GM21737 (cell line): ENCODE measurements at regions not wholly inside any gene's neighbourhood (a gene's known extent, or its start where the extent isn't known, plus 50 kb on each side); places are given as distances from the start of the nearest gene placed in this dataset.

Source experiments
- ATAC-seq: cut with Tn5 transposase; IDR thresholded peaks from one replicate; pipeline ENCODE4 v1.9.1; 2021; ENCODE audit warnings: mild to moderate bottlenecking, moderate library complexity; ENCODE audit not compliant: unreplicated experiment

- no peak for ATAC-seq
These were observed 301.2 kb upstream of the HSF2 start for GRCh38 chr6:122098201-122098678.

- no peak for ATAC-seq
These were observed 297.4 kb upstream of the HSF2 start for GRCh38 chr6:122102026-122102425.

- no peak for ATAC-seq
These were observed 292.1 kb upstream of the HSF2 start for GRCh38 chr6:122107256-122107852.

DNA sequence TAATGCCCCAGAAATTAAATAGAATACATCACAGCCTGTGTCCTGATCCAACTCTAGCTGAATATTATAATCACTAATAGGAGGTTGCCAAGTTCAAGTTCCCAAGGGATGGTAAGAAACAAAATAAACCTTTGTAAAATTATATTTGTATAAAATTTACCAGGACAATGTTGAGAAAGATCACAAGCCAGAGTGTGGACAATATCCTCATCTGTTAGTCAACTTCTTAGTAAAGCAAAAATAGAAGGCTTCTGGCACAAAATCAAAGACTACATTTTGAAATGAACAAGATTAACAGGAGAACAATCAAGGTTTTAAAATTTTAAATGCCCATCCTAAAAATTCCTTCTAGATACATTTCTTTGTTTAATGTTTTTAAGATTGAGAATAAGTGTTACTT, 290.4 kb upstream of the HSF2 start:
- no peak for ATAC-seq

- no peak for ATAC-seq
These were observed 284.7 kb upstream of the HSF2 start for GRCh38 chr6:122114717-122115116.

GRCh38 chr6:122116119-122116834, 283.2 kb upstream of the HSF2 start:
- ATAC-seq, result no peak

DNA sequence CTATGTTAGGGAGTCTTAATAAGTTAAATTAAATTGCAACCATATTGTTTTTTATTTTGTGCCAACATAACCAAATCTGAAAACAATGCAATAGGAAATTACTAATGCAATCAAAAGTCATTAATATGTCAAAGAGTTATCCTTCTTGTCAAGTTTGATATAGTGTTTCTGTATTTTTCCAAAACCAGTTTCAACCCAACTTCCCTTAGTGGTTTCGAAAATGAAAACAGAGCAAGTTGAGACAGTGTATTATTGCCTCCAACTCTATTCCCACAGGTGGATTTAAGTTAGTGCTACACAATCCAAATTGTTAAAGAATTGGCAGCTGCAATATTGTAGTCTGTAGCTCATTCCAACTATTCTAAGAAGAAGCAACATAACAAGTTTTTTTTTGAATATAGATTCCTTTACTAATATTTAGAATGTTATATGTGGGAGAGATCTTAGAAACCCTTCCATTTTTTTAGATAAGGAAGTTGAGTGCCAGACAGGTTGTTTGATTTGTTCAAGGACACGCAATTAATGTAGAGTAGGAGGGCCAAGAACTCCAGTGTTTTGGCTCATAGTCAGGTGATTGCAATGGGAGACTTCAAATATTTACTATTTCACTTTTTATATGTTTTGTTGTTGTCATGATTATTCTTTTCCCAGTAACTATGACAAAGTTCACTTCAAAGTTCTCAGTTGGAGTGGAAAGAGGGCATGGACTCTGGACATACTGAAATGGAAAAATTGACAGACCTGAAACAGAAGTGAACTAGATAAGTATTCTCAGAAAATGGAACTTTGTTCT, 282.4 kb upstream of the HSF2 start:
- no peak for ATAC-seq

GRCh38 chr6:122118945-122119506, 280.4 kb upstream of the HSF2 start:
- ATAC-seq, result no peak

GRCh38 chr6:122122202-122122601, 277.2 kb upstream of the HSF2 start:
- no peak for ATAC-seq

DNA sequence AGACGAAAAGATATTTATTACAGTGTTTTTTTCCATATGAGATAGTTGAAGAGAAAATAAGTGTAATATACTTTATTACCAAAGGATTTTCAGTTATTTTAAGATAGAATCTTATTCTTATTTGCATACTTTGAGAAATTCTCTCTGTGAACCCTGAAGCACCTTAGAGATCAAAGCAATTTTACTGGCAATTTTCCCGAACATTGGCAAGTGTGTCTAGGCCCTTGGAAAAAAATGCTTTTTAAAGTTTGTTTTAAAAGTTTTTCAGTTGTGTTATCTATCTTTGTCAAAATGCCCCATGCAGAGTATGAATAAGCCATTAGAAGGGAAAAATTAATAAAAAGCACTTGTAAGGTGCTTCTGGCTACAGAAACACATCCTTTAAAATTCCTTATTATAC, 276.8 kb upstream of the HSF2 start:
- no peak for ATAC-seq

DNA sequence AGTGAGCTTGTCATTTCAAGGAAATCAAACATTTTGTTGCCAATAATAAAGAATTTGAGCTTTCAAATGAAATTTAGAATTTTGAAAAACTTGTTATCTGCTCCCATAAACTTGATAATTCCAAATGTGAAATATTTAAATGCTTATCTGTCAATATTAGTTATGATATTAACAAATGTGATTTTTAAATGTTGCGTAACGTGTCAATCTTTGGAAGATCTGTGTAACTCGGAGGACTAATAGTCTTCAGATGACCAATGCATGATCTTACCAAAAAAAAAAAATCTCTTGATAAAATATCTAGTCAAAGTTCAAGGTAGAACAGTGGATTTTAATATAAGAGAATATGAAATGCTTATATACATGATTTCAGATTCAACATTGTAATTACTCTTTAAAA, 274.5 kb upstream of the HSF2 start:
- no peak for ATAC-seq

- no peak for ATAC-seq
These were observed 272.6 kb upstream of the HSF2 start for GRCh38 chr6:122126894-122127293.

GRCh38 chr6:122128445-122128844, 271.0 kb upstream of the HSF2 start:
- ATAC-seq, result no peak

DNA sequence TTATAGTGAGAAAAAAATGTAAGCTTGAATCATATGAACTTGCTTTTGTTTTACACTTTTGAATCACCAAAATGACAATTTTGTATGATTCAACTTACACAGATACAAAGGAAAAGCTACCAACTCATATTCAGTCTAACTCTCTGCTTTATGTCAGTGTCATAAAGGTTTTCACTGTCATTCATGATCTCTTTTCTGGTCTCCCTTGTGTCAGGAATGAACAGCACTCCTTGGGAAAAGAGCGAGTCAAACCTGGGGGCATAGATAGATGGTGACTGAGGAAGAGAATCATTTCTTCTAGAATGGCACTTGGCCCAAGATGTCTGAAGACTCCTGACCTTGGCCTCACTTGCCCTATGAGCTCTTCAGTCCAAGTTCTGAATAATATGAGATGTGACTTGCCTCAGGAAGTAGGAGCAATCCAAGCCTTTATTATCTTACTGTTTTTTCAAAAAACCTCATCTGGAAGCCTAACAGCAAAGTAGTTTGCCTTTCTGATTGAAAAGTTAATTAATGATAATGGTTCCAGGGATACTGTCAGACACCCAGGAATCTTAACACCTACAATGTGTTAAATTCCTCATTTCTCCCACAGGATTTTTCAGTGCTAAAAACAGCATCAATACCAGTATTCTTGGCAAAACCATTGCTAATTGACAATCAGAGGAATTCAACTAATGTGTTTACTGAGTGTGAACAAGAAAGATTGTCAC, 270.0 kb upstream of the HSF2 start:
- no peak for ATAC-seq

- no peak for ATAC-seq
These were observed 269.5 kb upstream of the HSF2 start for GRCh38 chr6:122130026-122130348.

- ATAC-seq, result no peak
These were observed 268.9 kb upstream of the HSF2 start for GRCh38 chr6:122130518-122130917.

DNA sequence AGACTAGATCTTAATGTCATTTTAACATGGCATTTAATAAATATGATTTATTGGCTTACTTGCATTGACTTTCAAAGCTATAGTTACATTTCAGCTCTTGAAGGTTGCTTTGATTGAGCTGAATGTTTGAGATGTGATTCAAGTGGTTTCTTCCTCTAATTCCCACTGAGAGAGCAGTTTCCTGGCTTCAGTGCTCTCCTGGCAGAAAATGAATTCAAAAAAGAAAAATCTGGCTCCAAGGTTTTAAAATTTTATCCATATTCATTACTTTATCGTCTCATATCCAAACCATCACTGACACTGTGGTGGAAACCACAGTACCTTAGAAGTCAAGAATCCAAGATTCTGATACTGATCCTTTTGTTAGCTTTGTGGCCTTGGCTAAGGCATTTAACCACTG, 263.1 kb upstream of the HSF2 start:
- no peak for ATAC-seq

DNA sequence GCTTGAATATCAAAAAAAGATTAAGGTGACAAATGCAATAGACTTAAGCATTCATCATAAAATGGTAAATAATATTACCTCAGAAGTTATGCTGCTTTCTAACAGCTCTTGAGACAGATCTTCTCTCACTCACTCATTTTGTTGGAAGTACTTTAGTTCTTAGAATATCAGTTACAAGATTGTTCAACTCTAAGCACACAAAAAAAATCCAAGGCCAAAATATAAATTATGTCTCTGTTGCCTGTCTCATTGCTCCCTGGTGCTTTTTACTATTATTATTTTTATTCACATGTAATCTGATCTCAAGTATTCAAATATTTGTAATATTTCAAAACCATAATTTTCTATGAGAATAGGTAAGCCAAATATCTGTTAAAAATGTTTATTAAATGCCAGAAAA, 259.4 kb upstream of the HSF2 start:
- ATAC-seq, result no peak

DNA sequence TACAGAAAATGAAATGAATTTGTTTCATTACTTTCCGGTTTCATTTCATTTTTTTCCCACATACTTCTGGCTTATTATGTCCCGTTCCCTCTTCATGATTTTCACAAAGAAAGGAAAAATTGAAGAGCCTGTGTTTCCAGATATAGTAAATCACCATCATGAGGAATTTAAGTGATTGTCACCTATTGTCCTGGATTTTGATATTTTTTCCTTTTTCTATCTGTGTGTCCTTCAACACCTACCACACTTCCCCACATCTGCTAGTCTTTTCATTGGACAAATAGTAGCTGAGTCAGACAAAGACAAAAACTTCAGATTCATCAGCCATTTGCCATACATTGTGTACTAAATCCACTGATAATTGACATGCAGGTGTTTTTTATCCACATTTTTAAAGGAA, 258.2 kb upstream of the HSF2 start:
- ATAC-seq, result no peak

- ATAC-seq, result no peak
These were observed 255.4 kb upstream of the HSF2 start for GRCh38 chr6:122143813-122144601.
